HUES6 (cell line): ENCODE measurements at regions not wholly inside any gene's neighbourhood (a gene's known extent, or its start where the extent isn't known, plus 50 kb on each side); places are given as distances from the start of the nearest gene placed in this dataset.

Experiments used
- H3K27ac ChIP-seq: 2 replicates; pipeline ENCODE4 v1.7.0; 2013; ENCODE audit warnings: low read depth, mild to moderate bottlenecking, low read length, inconsistent platforms
- H3K27me3 ChIP-seq: 2 replicates; pipeline ENCODE4 v1.6.1; 2013; ENCODE audit warnings: low read length; ENCODE audit not compliant: control insufficient read depth, insufficient read depth
- H3K36me3 ChIP-seq: 2 replicates; pipeline ENCODE4 v1.6.1; 2013; ENCODE audit warnings: low read length; ENCODE audit not compliant: control insufficient read depth, insufficient read depth
- H3K4me1 ChIP-seq: 2 replicates; pipeline ENCODE4 v1.6.1; 2013; ENCODE audit warnings: low read length; ENCODE audit not compliant: control insufficient read depth, insufficient read depth
- H3K4me3 ChIP-seq: 2 replicates; pipeline ENCODE4 v1.5.1; 2013; ENCODE audit warnings: low read depth, low read length
- H3K9ac ChIP-seq: one replicate; pipeline ENCODE4 v1.6.1; 2013; ENCODE audit warnings: mild to moderate bottlenecking, low read length
- H3K9me3 ChIP-seq: 2 replicates; pipeline ENCODE4 v1.6.1; 2013; ENCODE audit warnings: low read depth, low read length; ENCODE audit not compliant: control insufficient read depth, insufficient read depth

DNA sequence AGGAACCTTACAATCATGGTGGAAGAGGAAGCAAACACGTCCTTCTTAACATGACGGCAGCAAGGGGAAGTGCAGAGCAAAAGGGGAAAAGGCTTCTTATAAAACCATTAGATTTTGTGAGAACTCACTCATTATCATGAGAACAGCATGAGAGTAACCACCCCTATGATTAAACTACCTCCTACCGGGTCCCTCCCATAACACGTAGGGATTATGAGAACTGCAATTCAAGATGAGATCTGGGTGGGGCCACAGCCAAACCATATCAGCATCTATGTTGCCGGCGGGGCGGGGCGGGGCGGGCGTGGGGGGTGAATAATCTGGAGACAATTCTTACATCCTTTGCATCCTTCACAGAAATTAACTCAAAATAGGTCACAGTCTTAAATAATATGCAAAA, 58.8 kb upstream of the GFPT2 start:
- H3K36me3 ChIP-seq, result no peaks in the 10 kb centered on the region
- no peak overlapping the region for H3K4me3 ChIP-seq
- H3K27me3 ChIP-seq, result no peaks in the 10 kb centered on the region
- no peaks in the 10 kb centered on the region for H3K4me1 ChIP-seq
- H3K27ac ChIP-seq, result no peak overlapping the region
- 0 out of 2 replicates have a peak, but pooled peaks cover 4% of the 10 kb centered on the region for H3K9me3 ChIP-seq
- H3K9ac ChIP-seq, result no peak overlapping the region

DNA sequence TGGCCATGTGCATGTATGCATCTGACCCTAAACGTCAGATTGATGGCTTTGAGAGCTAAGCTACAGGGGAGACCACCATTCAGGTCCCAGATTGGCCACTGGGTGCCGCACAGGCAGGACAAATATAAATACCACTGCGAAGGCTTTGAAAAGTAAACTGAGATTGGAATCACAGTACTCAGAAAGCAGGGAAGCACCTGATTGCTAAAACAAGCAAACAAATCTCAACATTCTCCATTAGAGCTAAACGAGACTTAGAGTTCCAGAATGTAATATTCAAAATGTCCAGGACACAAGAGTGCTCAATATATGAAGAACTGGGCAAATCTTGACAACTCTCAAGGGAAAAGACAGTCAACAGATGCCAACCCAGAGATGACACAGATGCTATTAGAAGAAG, 61.0 kb upstream of the GFPT2 start:
- no peaks in the 10 kb centered on the region for H3K36me3 ChIP-seq
- H3K27ac ChIP-seq, result no peak overlapping the region
- H3K9me3 ChIP-seq, result 0 out of 2 replicates have a peak, but pooled peaks cover 4% of the 10 kb centered on the region
- no peaks in the 10 kb centered on the region for H3K27me3 ChIP-seq
- no peaks in the 10 kb centered on the region for H3K4me1 ChIP-seq
- H3K4me3 ChIP-seq, result no peak overlapping the region
- H3K9ac ChIP-seq, result no peak overlapping the region

DNA sequence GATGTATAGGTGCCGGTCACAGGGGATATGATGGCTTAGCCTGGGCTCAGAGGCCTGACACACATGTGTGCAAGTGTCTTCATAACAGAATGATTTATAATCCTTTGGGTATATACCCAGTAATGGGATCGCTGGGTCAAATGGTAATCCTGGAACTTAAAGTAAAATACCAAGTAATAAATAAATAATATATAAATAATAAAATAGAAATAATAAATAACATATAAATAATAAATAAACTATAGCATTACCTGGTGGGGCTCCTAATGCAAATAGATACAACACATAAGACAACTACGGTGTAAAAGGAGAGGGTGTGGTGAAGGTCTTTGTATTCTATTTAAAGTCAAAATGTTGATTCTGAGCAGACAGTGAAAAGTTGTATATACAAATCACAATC, 68.5 kb upstream of the GFPT2 start:
- Histone ChIP-seq H3K9me3 (no peaks in the 10 kb centered on the region), H3K9ac (no peak overlapping the region), H3K4me1 (peaks cover 2% of the 10 kb centered on the region; the same call in 1 of the 2 replicates), H3K4me3 (no peak overlapping the region), H3K27me3 (no peaks in the 10 kb centered on the region), H3K36me3 (no peaks in the 10 kb centered on the region), H3K27ac (no peak overlapping the region)

DNA sequence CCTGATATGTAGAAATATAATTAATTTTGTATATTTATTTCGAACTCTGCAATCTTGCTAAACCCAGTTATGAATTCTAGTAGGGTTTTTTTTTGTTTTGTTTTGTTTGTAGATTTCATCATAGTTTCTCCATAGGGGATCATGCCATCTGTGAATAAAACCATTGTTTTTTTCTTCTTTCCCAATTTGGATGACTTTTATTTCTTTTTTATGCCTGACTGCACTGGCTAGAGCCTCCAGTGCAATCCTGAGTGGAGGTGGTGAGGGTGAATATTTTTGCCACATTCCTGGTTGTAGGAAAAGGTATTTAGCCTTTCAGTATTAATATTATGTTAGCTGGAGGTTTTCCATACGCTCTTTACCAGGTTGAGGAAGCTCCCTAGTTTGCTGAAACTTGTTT, 70.0 kb upstream of the GFPT2 start:
- peak overlapping the region; percentile 24; the same call in 1 of the 2 replicates for H3K27ac ChIP-seq
- H3K36me3 ChIP-seq, result no peaks in the 10 kb centered on the region
- H3K4me1 ChIP-seq, result peaks cover 2% of the 10 kb centered on the region; the same call in 1 of the 2 replicates
- H3K9ac ChIP-seq, result no peak overlapping the region
- H3K9me3 ChIP-seq, result no peaks in the 10 kb centered on the region
- H3K4me3 ChIP-seq, result no peak overlapping the region
- no peaks in the 10 kb centered on the region for H3K27me3 ChIP-seq

DNA sequence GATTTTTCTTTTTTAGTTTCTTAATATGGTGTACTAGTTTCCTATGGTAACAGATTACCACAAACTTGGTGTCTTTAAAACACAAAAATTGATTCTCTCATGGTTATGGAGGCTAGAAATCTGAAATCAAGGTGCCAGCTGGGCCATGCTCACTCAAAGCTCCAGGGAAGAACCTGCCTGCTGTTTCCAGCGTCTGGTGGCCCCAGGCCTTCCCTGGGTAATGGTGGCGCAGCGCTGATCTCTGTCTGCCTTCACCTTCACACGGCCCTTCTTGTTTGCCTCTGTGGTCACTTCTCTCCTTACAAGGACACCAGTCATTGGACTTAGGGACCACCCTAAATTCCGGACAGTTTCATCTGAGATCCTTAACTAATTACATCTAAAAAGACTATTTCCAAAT, 70.5 kb upstream of the GFPT2 start:
- H3K27me3 ChIP-seq, result no peaks in the 10 kb centered on the region
- H3K9me3 ChIP-seq, result no peaks in the 10 kb centered on the region
- H3K4me1 ChIP-seq, result peaks cover 2% of the 10 kb centered on the region; the same call in 1 of the 2 replicates
- H3K36me3 ChIP-seq, result no peaks in the 10 kb centered on the region
- H3K4me3 ChIP-seq, result no peak overlapping the region
- peak overlapping the region; percentile 38 for H3K9ac ChIP-seq
- H3K27ac ChIP-seq, result peak overlapping the region; percentile 24; the same call in 1 of the 2 replicates

DNA sequence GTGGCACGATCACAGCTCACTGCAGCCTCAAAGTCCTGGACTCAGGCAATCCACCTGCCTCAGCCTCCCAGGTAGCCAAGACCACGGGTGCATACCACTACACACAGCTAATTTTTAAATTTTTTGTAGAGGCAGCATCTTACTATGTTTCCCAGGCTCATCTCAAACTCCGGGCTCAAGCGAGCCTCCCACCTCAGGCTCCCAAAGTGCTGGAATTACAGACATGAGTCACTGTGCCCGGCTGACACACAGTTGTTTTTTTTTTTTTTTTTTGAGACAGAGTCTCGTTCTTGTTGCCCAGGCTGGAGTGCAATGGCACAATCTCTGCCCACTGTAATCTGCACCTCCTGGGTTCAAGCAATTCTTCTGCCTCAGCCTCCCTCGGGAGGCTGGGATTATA, 70.1 kb upstream of the CNOT6 start:
- Histone ChIP-seq H3K9me3 (no peaks in the 10 kb centered on the region), H3K4me1 (peaks cover 2% of the 10 kb centered on the region; the same call in 1 of the 2 replicates), H3K36me3 (no peaks in the 10 kb centered on the region), H3K27ac (no peak overlapping the region), H3K9ac (peak overlapping the region; percentile 38), H3K27me3 (no peaks in the 10 kb centered on the region), H3K4me3 (no peak overlapping the region)

DNA sequence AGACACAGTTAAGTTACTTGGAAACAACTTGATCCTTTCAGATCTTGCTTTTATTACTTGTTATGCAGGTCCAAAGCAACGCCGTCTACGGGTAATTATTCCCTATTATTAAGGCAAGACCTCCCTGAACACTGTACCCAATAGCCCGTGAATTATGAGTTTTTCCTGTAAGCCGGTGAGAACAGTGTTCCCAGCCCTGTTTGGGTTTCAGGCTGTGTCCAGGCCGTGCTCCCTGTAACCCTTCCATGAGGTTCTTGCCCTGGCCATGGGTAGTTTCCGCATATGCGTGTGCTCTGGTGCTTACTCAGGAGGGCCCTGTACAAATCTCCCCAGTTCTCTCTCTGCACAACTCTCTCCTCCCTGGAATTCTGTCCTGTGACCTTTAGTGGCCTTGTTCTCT, 65.6 kb upstream of the CNOT6 start:
- no peak overlapping the region for H3K9ac ChIP-seq
- no peak overlapping the region for H3K4me3 ChIP-seq
- peaks cover 2% of the 10 kb centered on the region; the same call in 1 of the 2 replicates for H3K4me1 ChIP-seq
- peaks cover 15% of the 10 kb centered on the region for H3K9me3 ChIP-seq
- H3K27ac ChIP-seq, result no peak overlapping the region
- no peaks in the 10 kb centered on the region for H3K27me3 ChIP-seq
- H3K36me3 ChIP-seq, result no peaks in the 10 kb centered on the region

DNA sequence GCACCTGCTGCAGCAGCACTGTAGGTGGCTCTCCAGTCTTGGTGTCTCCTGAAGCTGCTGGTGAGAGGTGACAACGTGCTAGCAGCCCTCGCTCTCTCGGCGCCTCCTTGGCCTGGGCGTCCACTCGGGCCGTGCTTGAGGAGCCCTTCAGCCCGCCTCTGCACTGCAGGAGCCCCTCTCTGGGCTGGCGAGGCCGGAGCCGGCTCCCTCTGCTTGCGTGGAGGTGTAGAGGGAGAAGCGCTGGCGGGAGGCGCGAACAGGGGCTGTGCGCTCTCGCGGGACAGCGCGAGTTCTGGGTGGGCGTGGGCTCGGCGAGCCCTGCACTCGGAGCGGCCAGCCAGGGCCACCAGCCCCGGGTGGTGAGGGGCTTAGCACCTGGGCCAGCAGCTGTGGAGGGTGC, 62.2 kb upstream of the CNOT6 start:
- H3K9me3 ChIP-seq, result peaks cover 15% of the 10 kb centered on the region
- no peaks in the 10 kb centered on the region for H3K36me3 ChIP-seq

DNA sequence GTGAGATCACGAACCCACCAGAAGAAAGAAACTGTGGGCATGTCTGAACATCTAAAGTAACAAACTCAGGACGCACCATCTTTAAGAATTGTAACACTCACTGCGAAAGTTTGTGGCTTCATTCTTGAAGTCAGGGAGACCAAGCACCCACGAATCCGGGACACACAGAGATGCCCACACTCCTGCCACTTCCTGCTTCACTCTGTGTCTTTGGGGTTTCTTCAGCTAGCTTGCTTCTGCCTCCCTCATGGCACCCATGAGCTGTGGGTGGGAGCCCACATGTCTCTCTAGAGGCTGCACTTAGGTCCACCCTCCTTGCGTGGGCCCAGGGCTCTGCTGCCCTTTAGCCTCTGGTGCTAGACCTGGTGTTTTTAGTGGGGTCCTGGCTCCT, 61.2 kb upstream of the CNOT6 start:
- no peak overlapping the region for H3K9ac ChIP-seq
- no peaks in the 10 kb centered on the region for H3K4me1 ChIP-seq
- H3K4me3 ChIP-seq, result no peak overlapping the region
- peaks cover 15% of the 10 kb centered on the region for H3K9me3 ChIP-seq
- H3K27me3 ChIP-seq, result no peaks in the 10 kb centered on the region
- H3K36me3 ChIP-seq, result no peaks in the 10 kb centered on the region
- H3K27ac ChIP-seq, result no peak overlapping the region

More for the DNA sequence above, 62.2 kb upstream of the CNOT6 start:
- Histone ChIP-seq H3K4me1 (no peaks in the 10 kb centered on the region), H3K27me3 (no peaks in the 10 kb centered on the region), H3K27ac (no peak overlapping the region), H3K9ac (no peak overlapping the region), H3K4me3 (no peak overlapping the region)

DNA sequence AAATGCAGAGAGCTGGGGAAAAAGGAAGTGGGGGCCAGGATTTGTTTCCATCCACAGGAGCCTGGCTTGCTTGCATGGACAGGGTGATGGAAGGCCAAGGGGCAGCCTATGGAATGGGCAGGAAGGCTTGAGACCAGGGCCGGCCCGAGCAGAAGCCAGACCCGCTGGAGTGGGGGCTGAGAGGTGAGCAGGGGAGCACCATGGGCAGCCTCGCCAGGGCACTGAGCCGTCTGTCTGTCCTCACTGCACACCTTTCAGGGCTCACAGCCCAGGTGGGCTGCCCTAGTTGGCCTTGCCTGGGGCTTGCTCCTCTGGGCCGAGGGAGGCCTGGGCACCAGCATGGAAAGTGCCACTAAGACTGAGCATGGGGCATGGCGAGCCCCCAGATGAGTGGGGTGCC, 58.6 kb upstream of the CNOT6 start:
- Histone ChIP-seq H3K36me3 (no peaks in the 10 kb centered on the region), H3K9ac (no peak overlapping the region), H3K27me3 (no peaks in the 10 kb centered on the region), H3K9me3 (peaks cover 20% of the 10 kb centered on the region), H3K27ac (no peak overlapping the region), H3K4me1 (no peaks in the 10 kb centered on the region), H3K4me3 (no peak overlapping the region)

DNA sequence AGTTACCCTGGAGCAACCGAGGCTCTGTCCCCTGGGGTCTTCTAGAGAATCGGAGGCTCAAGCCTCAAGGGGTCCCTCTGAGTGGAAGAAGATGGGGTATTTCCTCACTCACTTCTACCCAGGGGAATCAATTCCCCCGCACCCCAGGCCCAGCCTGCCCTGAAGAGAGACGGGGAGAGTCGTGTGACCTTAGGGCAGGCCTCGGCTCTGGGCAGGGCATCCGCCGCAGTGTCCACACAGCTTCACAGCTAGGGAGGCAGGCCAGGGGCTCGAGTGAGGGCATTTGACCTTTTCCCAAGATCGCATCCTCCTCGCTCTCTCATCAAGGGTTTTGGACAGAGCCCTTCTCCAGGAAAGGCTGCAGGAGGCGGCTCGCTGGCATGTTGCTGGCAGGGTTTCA, 57.9 kb upstream of the CNOT6 start:
- H3K4me1 ChIP-seq, result no peaks in the 10 kb centered on the region
- no peaks in the 10 kb centered on the region for H3K36me3 ChIP-seq
- H3K27ac ChIP-seq, result no peak overlapping the region
- no peak overlapping the region for H3K4me3 ChIP-seq
- H3K27me3 ChIP-seq, result no peaks in the 10 kb centered on the region
- H3K9ac ChIP-seq, result no peak overlapping the region
- peaks cover 18% of the 10 kb centered on the region for H3K9me3 ChIP-seq

DNA sequence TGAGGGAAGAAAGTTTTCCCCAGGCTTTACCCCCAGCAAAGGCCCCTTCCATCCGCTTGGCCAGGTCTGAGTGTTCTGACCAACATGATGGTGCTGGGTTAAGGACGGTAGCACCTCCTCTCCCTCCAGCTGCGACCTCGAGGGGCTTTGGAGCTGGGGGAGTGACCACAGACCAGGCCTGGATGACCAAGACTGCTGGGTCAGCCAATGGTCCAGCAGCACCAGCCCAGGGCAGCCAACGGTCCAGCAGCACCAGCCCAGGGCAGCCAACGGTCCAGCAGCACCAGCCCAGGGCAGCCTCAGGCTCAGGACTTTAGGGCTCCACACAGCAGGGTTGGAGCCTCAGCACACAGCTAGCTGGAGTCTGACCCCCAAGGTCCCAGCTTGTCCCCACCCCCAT, 57.2 kb upstream of the CNOT6 start:
- Histone ChIP-seq H3K27ac (no peak overlapping the region), H3K4me3 (no peak overlapping the region), H3K9ac (no peak overlapping the region), H3K4me1 (no peaks in the 10 kb centered on the region), H3K36me3 (no peaks in the 10 kb centered on the region), H3K9me3 (peaks cover 11% of the 10 kb centered on the region), H3K27me3 (no peaks in the 10 kb centered on the region)
